ENCODE measurements at regions not wholly inside any gene's neighbourhood (a gene's known extent, or its start where the extent isn't known, plus 50 kb on each side); places are given as distances from the start of the nearest gene placed in this dataset.

DNA sequence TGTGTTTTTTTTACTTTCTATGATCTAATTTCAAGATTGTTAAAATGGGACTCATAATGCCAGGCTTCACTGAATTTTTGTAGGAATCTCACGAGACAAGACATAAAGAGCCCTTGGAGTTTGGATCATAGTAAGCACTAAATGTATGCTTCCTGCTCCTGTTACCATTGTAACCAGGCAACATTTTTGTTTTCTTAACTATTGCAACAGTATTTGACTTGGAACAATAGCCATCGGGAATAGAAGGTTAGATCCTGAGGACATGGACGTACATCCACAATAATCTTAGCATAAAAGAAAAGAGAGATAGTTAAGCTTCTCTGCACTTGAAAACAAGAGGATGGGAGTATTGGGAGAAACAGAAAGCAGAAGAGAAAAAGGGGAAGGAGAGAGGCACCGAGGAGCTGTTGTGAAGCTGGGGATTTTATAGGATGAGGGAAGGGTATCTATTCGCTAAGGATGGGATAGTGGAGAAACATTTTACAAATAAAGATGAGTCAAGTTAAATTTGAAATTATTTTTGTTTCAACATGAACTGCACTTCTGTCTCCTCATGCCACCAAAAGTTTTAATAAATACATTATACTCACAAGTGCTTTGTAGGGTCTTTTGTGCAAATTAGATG lies 131.4 kb downstream of the TMCO5A start:
- POLR2A ChIA-PET: no interaction called here
- no peak overlapping the region for H3K4me2 ChIP-seq
- CTCF ChIA-PET: no interaction called here

GRCh38 chr15:38066612-38067011 lies 132.2 kb downstream of the TMCO5A start:
- H3K4me2 ChIP-seq: no peak overlapping the region

More for the DNA sequence above, 131.4 kb downstream of the TMCO5A start:
- H3K9me2 ChIP-seq: no peaks in the 10 kb centered on the region
- H3K4me1 ChIP-seq (ENCODE audit: control insufficient read depth in 1 of 2, insufficient read depth in 2 of 2, low read depth in 1 of 2, low read length in 1 of 2): peaks cover 16 to 23% of the 10 kb centered on the region in 2 experiments
- WGBS (ENCODE audit: low lambda C conversion rate): 83% methylated on average over 5 of the region's 5 CpGs
- no peaks in the 10 kb centered on the region for H3K9me3 ChIP-seq
- no peak overlapping the region for H3K9ac ChIP-seq
- no peak overlapping the region; the same call in 1 of the 2 replicates for H2AFZ ChIP-seq (ENCODE audit: low read depth)
- TF ChIP-seq, protein P1, sequence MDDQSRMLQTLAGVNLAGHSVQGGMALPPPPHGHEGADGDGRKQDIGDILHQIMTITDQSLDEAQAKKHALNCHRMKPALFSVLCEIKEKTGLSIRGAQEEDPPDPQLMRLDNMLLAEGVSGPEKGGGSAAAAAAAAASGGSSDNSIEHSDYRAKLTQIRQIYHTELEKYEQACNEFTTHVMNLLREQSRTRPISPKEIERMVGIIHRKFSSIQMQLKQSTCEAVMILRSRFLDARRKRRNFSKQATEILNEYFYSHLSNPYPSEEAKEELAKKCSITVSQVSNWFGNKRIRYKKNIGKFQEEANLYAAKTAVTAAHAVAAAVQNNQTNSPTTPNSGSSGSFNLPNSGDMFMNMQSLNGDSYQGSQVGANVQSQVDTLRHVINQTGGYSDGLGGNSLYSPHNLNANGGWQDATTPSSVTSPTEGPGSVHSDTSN (IDR thresholded peaks at IDR 0.05): no peak
- TF ChIP-seq, protein P2, sequence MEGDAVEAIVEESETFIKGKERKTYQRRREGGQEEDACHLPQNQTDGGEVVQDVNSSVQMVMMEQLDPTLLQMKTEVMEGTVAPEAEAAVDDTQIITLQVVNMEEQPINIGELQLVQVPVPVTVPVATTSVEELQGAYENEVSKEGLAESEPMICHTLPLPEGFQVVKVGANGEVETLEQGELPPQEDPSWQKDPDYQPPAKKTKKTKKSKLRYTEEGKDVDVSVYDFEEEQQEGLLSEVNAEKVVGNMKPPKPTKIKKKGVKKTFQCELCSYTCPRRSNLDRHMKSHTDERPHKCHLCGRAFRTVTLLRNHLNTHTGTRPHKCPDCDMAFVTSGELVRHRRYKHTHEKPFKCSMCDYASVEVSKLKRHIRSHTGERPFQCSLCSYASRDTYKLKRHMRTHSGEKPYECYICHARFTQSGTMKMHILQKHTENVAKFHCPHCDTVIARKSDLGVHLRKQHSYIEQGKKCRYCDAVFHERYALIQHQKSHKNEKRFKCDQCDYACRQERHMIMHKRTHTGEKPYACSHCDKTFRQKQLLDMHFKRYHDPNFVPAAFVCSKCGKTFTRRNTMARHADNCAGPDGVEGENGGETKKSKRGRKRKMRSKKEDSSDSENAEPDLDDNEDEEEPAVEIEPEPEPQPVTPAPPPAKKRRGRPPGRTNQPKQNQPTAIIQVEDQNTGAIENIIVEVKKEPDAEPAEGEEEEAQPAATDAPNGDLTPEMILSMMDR (IDR thresholded peaks at IDR 0.05): no peak
- no peak for TF ChIP-seq NRF1 (IDR thresholded peaks at IDR 0.05; ENCODE audit: low read depth, low read length)
- TF ChIP-seq, protein P3, sequence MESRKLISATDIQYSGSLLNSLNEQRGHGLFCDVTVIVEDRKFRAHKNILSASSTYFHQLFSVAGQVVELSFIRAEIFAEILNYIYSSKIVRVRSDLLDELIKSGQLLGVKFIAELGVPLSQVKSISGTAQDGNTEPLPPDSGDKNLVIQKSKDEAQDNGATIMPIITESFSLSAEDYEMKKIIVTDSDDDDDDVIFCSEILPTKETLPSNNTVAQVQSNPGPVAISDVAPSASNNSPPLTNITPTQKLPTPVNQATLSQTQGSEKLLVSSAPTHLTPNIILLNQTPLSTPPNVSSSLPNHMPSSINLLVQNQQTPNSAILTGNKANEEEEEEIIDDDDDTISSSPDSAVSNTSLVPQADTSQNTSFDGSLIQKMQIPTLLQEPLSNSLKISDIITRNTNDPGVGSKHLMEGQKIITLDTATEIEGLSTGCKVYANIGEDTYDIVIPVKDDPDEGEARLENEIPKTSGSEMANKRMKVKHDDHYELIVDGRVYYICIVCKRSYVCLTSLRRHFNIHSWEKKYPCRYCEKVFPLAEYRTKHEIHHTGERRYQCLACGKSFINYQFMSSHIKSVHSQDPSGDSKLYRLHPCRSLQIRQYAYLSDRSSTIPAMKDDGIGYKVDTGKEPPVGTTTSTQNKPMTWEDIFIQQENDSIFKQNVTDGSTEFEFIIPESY (IDR thresholded peaks at IDR 0.05; ENCODE audit: borderline replicate concordance, low read depth): no peak
- TF ChIP-seq, protein P4, sequence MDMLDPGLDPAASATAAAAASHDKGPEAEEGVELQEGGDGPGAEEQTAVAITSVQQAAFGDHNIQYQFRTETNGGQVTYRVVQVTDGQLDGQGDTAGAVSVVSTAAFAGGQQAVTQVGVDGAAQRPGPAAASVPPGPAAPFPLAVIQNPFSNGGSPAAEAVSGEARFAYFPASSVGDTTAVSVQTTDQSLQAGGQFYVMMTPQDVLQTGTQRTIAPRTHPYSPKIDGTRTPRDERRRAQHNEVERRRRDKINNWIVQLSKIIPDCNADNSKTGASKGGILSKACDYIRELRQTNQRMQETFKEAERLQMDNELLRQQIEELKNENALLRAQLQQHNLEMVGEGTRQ (IDR thresholded peaks at IDR 0.05; ENCODE audit: borderline replicate concordance, low read depth, low read length): no peak
- TF ChIP-seq SIN3A (IDR thresholded peaks at IDR 0.05; ENCODE audit: borderline replicate concordance, low read depth, low read length): no peak
- no peak for TF ChIP-seq ELF1 (IDR thresholded peaks at IDR 0.05)
- no peaks in the 10 kb centered on the region for H3K27me3 ChIP-seq (ENCODE audit: insufficient read depth)
- H3K4me3 ChIP-seq (ENCODE audit: low read depth in 2 of 2, low read length in 1 of 2): no peak overlapping the region
- no peak overlapping the region for H3K27ac ChIP-seq (ENCODE audit: low read depth in 2 of 2, low read length in 1 of 2)
- no peaks in the 10 kb centered on the region for H3K79me2 ChIP-seq (ENCODE audit: insufficient read depth)
- no peak for DNase-seq
- no peaks in the 10 kb centered on the region for H4K20me1 ChIP-seq (ENCODE audit: insufficient read depth)
- peaks cover 7% of the 10 kb centered on the region for H3F3A ChIP-seq (replicated peaks; ENCODE audit: insufficient read depth)
- H3K36me3 ChIP-seq (replicated peaks in 1 of 2; ENCODE audit: control insufficient read depth in 1 of 2, insufficient read depth in 2 of 2, low read length in 1 of 2): no peaks in the 10 kb centered on the region

More at GRCh38 chr15:38066612-38067011, 132.2 kb downstream of the TMCO5A start:
- H3K27ac ChIP-seq (ENCODE audit: low read depth in 2 of 2, low read length in 1 of 2): no peak overlapping the region
- H3K36me3 ChIP-seq (replicated peaks in 1 of 2; ENCODE audit: control insufficient read depth in 1 of 2, insufficient read depth in 2 of 2, low read length in 1 of 2): no peaks in the 10 kb centered on the region
- no peaks in the 10 kb centered on the region for H4K20me1 ChIP-seq (ENCODE audit: insufficient read depth)
- WGBS (ENCODE audit: low lambda C conversion rate): 86% methylated on average over 3 of the region's 3 CpGs
- CTCF ChIA-PET: no interaction called here
- no peak for TF ChIP-seq TAF1 (IDR thresholded peaks at IDR 0.05; ENCODE audit: borderline replicate concordance, low read depth, low read length)
- no peak for TF ChIP-seq EP300 (IDR thresholded peaks at IDR 0.05; ENCODE audit: borderline replicate concordance in 1 of 2, low read depth in 1 of 2, low read length in 1 of 2)
- no peak for TF ChIP-seq IRF3 (IDR thresholded peaks at IDR 0.05; ENCODE audit: low read depth, low read length)
- TF ChIP-seq RFX5 (IDR thresholded peaks at IDR 0.05; ENCODE audit: low read length): no peak
- TF ChIP-seq, protein P1 (IDR thresholded peaks at IDR 0.05): no peak
- POLR2A ChIA-PET: no interaction called here
- no peak overlapping the region for H3K4me3 ChIP-seq (ENCODE audit: low read depth in 2 of 2, low read length in 1 of 2)
- H3F3A ChIP-seq (replicated peaks; ENCODE audit: insufficient read depth): peaks cover 7% of the 10 kb centered on the region
- no peaks in the 10 kb centered on the region for H3K9me3 ChIP-seq
- DNase-seq: no peak
- peaks cover 16 to 23% of the 10 kb centered on the region in 2 experiments for H3K4me1 ChIP-seq (ENCODE audit: control insufficient read depth in 1 of 2, insufficient read depth in 2 of 2, low read depth in 1 of 2, low read length in 1 of 2)
- H3K9me2 ChIP-seq: no peaks in the 10 kb centered on the region
- H3K79me2 ChIP-seq (ENCODE audit: insufficient read depth): no peaks in the 10 kb centered on the region
- H2AFZ ChIP-seq (ENCODE audit: low read depth): no peak overlapping the region
- no peaks in the 10 kb centered on the region for H3K27me3 ChIP-seq (ENCODE audit: insufficient read depth)
- no peak overlapping the region for H3K9ac ChIP-seq

Data from SK-N-SH (cell line).